ENCODE measurements at regions not wholly inside any gene's neighbourhood (a gene's known extent, or its start where the extent isn't known, plus 50 kb on each side); places are given as distances from the start of the nearest gene placed in this dataset.

DNA sequence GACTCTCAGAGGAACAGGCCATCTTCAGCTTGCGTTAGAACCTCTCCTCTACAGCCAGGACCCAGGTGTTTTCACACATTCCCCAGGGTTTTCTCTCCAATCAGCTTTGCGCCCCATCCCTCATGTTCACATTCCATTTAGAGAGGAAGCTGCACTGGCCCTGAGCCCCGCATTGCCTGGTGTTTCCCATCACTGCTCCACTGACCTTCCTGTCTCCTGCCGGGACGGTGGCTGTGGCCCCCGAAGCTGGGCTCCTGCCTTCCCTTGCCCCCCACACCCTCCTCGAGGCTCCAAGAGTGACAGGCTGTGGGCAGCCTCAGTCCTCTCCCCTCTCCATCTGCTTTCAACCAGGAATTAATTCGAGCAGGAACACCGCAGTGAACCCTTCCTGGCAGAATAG is 357.3 kb downstream of the THBS2 start:
- no peak for TF ChIP-seq POLR2AphosphoS5 (IDR thresholded peaks at IDR 0.05)
- no peak for TF ChIP-seq EP300 (IDR thresholded peaks at IDR 0.05)

Measured in gastroesophageal sphincter (tissue), 2 donors.